ENCODE measurements at regions not wholly inside any gene's neighbourhood (a gene's known extent, or its start where the extent isn't known, plus 50 kb on each side); places are given as distances from the start of the nearest gene placed in this dataset.

DNA sequence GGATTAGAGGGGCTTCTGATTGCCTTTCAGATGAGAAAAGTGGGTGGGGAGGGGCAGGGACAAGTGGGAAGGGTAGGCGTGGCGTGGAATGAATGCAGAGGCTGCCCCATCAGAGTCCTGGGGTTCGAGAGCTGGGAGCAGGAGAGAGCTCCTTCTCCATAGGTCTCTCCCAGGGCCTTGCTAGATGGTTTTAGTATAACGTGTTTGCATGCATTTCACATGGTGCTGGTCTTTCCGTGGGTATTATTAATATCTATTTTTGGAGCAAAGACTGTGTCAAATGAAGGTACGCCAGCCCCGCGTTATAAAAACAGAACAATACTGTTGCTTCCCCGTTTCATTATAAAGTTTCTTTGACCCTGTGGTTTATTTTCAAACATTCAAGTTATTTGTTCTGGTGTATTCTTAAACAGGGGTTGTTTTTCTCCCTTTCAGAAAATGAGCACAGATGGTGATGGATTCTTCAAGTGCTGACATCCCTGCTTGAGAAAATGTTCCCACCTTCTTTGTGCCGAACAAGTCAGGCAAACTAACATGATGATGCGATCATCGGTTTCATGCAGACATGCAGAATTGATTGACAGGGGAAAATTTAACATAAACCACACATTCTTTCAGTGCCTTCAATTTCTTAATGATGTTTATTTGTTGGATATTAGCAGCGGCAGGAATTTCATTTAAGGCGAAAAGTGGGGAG, 62.1 kb upstream of the ZNF536 start:
- no peak for TF ChIP-seq CBX8 (IDR thresholded peaks at IDR 0.05)
- TF ChIP-seq, protein P1, sequence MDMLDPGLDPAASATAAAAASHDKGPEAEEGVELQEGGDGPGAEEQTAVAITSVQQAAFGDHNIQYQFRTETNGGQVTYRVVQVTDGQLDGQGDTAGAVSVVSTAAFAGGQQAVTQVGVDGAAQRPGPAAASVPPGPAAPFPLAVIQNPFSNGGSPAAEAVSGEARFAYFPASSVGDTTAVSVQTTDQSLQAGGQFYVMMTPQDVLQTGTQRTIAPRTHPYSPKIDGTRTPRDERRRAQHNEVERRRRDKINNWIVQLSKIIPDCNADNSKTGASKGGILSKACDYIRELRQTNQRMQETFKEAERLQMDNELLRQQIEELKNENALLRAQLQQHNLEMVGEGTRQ (IDR thresholded peaks at IDR 0.05), result no peak
- TF ChIP-seq CBX2 (IDR thresholded peaks at IDR 0.05; ENCODE audit: borderline replicate concordance, low read depth), result no peak
- TF ChIP-seq MAZ (IDR thresholded peaks at IDR 0.05; ENCODE audit: borderline replicate concordance, low read depth, low read length), result no peak
- TF ChIP-seq, protein P2, sequence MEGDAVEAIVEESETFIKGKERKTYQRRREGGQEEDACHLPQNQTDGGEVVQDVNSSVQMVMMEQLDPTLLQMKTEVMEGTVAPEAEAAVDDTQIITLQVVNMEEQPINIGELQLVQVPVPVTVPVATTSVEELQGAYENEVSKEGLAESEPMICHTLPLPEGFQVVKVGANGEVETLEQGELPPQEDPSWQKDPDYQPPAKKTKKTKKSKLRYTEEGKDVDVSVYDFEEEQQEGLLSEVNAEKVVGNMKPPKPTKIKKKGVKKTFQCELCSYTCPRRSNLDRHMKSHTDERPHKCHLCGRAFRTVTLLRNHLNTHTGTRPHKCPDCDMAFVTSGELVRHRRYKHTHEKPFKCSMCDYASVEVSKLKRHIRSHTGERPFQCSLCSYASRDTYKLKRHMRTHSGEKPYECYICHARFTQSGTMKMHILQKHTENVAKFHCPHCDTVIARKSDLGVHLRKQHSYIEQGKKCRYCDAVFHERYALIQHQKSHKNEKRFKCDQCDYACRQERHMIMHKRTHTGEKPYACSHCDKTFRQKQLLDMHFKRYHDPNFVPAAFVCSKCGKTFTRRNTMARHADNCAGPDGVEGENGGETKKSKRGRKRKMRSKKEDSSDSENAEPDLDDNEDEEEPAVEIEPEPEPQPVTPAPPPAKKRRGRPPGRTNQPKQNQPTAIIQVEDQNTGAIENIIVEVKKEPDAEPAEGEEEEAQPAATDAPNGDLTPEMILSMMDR (IDR thresholded peaks at IDR 0.05), result no peak
- no peak for TF ChIP-seq POLR2A (IDR thresholded peaks at IDR 0.05; ENCODE audit: low read length)
- TF ChIP-seq, protein P3, sequence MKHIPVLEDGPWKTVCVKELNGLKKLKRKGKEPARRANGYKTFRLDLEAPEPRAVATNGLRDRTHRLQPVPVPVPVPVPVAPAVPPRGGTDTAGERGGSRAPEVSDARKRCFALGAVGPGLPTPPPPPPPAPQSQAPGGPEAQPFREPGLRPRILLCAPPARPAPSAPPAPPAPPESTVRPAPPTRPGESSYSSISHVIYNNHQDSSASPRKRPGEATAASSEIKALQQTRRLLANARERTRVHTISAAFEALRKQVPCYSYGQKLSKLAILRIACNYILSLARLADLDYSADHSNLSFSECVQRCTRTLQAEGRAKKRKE (CRISPR knock-in tag; IDR thresholded peaks at IDR 0.05; ENCODE audit: low read depth), result no peak
- TF ChIP-seq, protein P4, sequence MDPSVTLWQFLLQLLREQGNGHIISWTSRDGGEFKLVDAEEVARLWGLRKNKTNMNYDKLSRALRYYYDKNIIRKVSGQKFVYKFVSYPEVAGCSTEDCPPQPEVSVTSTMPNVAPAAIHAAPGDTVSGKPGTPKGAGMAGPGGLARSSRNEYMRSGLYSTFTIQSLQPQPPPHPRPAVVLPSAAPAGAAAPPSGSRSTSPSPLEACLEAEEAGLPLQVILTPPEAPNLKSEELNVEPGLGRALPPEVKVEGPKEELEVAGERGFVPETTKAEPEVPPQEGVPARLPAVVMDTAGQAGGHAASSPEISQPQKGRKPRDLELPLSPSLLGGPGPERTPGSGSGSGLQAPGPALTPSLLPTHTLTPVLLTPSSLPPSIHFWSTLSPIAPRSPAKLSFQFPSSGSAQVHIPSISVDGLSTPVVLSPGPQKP (IDR thresholded peaks at IDR 0.05; ENCODE audit: low read depth, low read length), result no peak
- TF ChIP-seq ESRRA (IDR thresholded peaks at IDR 0.05; ENCODE audit: borderline replicate concordance, low read length), result no peak
- TF ChIP-seq CEBPB (IDR thresholded peaks at IDR 0.05), result no peak

Data from A549 (cell line).